SK-N-SH treated with all-trans-retinoic acid at 6 μM for 48 hours (cell line): ENCODE measurements at regions not wholly inside any gene's neighbourhood (a gene's known extent, or its start where the extent isn't known, plus 50 kb on each side); places are given as distances from the start of the nearest gene placed in this dataset.

Source experiments
- ATAC-seq: fragments of 200-7000 bp; cut with Tn5 transposase; 3 replicates; pipeline ENCODE4 v1.9.1; 2020; ENCODE audit warnings: mild to moderate bottlenecking, moderate library complexity
- ARNTL ChIP-seq: fragments of 450-650 bp; formaldehyde crosslinking; IDR thresholded peaks from 2 replicates; pipeline ENCODE4 v1.5.0; 2020; ENCODE audit warnings: low read depth, mild to moderate bottlenecking, moderate library complexity, borderline replicate concordance
- BACH2 ChIP-seq: fragments of 250-450 bp; sonication (Bioruptor Pico); IDR thresholded peaks from 2 replicates; pipeline ENCODE4 v1.9.0; 2021; ENCODE audit warnings: mild to moderate bottlenecking, borderline replicate concordance
- CSDC2 ChIP-seq: fragments of 250-450 bp; sonication (Bioruptor Pico); IDR thresholded peaks from 2 replicates; pipeline ENCODE4 v1.5.0; 2020; ENCODE audit warnings: mild to moderate bottlenecking, moderate library complexity
- CSRNP3 ChIP-seq: fragments of 250-450 bp; sonication (Bioruptor Pico); IDR thresholded peaks from 2 replicates; pipeline ENCODE4 v1.5.1; 2021; ENCODE audit warnings: mild to moderate bottlenecking, moderate library complexity
- ESRRG ChIP-seq: fragments of 250-450 bp; sonication (Bioruptor Pico); IDR thresholded peaks from 2 replicates; pipeline ENCODE4 v1.6.1; 2021; ENCODE audit warnings: mild to moderate bottlenecking
- GLIS3 ChIP-seq: fragments of 250-450 bp; sonication (Bioruptor Pico); IDR thresholded peaks from 2 replicates; pipeline ENCODE4 v1.5.0; 2020; ENCODE audit warnings: mild to moderate bottlenecking, moderate library complexity
- ISL1 ChIP-seq: fragments of 250-450 bp; sonication (Bioruptor Pico); IDR thresholded peaks from 2 replicates; pipeline ENCODE4 v2.1.2; 2022; ENCODE audit warnings: mild to moderate bottlenecking, moderate library complexity
- OSR1 ChIP-seq: fragments of 250-450 bp; sonication (Bioruptor Pico); IDR thresholded peaks from 2 replicates; pipeline ENCODE4 v1.8.0; 2022; ENCODE audit warnings: moderate library complexity, mild to moderate bottlenecking, inconsistent platforms
- PPARA ChIP-seq: fragments of 250-450 bp; sonication (Bioruptor Pico); IDR thresholded peaks from 2 replicates; pipeline ENCODE4 v1.5.0; 2020; ENCODE audit warnings: mild to moderate bottlenecking, borderline replicate concordance
- RARB ChIP-seq: fragments of 250-450 bp; sonication (Bioruptor Pico); IDR thresholded peaks from 2 replicates; pipeline ENCODE4 v1.8.0; 2021; ENCODE audit warnings: mild to moderate bottlenecking, moderate library complexity
- SNAI2 ChIP-seq: fragments of 250-450 bp; sonication (Bioruptor Pico); IDR thresholded peaks from 2 replicates; pipeline ENCODE4 v1.5.0; 2020; ENCODE audit warnings: mild to moderate bottlenecking, moderate library complexity
- TCF4 ChIP-seq: fragments of 250-450 bp; sonication (Bioruptor Pico); IDR thresholded peaks from 2 replicates; pipeline ENCODE4 v1.8.0; 2021; ENCODE audit warnings: mild to moderate bottlenecking, moderate library complexity, borderline replicate concordance
- TOX ChIP-seq: fragments of 250-450 bp; sonication (Bioruptor Pico); IDR thresholded peaks from 2 replicates; pipeline ENCODE4 v1.8.0; 2021; ENCODE audit warnings: mild to moderate bottlenecking, moderate library complexity, borderline replicate concordance
- ZC3H10 ChIP-seq: fragments of 250-450 bp; sonication (Bioruptor Pico); IDR thresholded peaks from 2 replicates; pipeline ENCODE4 v1.5.1; 2021; ENCODE audit warnings: mild to moderate bottlenecking, moderate library complexity
- ZFP3 ChIP-seq: fragments of 250-450 bp; sonication (Bioruptor Pico); IDR thresholded peaks from 2 replicates; pipeline ENCODE4 v1.5.0; 2020; ENCODE audit warnings: mild to moderate bottlenecking, moderate library complexity
- ZFP30 ChIP-seq: fragments of 450-650 bp; formaldehyde crosslinking; IDR thresholded peaks from 2 replicates; pipeline ENCODE4 v1.5.0; 2022; ENCODE audit warnings: mild to moderate bottlenecking, moderate library complexity
- ZNF565 ChIP-seq: fragments of 450-650 bp; formaldehyde crosslinking; conservative IDR thresholded peaks from 2 replicates; pipeline ENCODE4 v1.5.0; 2020; ENCODE audit warnings: low read depth, mild to moderate bottlenecking, moderate library complexity
- ZNF70 ChIP-seq: fragments of 450-650 bp; formaldehyde crosslinking; IDR thresholded peaks from 2 replicates; pipeline ENCODE4 v1.5.0; 2020; ENCODE audit warnings: mild to moderate bottlenecking, moderate library complexity
- ZNF8 ChIP-seq: fragments of 450-650 bp; formaldehyde crosslinking; IDR thresholded peaks from 2 replicates; pipeline ENCODE4 v1.5.0; 2020; ENCODE audit warnings: mild to moderate bottlenecking, moderate library complexity
- TF ChIP-seq, protein P1 (sequence below): fragments of 250-450 bp; sonication (Bioruptor Pico); IDR thresholded peaks from 2 replicates; pipeline ENCODE4 v1.8.0; 2021; ENCODE audit warnings: low read depth, mild to moderate bottlenecking, moderate library complexity, borderline replicate concordance
- TF ChIP-seq, protein P2 (sequence below): fragments of 250-450 bp; sonication (Bioruptor Pico); IDR thresholded peaks from 2 replicates; pipeline ENCODE4 v1.5.1; 2020; ENCODE audit warnings: low read depth, mild to moderate bottlenecking, moderate library complexity
- TF ChIP-seq, protein P3 (sequence below): fragments of 250-450 bp; sonication (Bioruptor Pico); IDR thresholded peaks from 2 replicates; pipeline ENCODE4 v1.5.0; 2020; ENCODE audit warnings: mild to moderate bottlenecking, moderate library complexity
- TF ChIP-seq, protein P4 (sequence below): fragments of 250-450 bp; sonication (Bioruptor Pico); IDR thresholded peaks from 2 replicates; pipeline ENCODE4 v1.8.0; 2020; ENCODE audit warnings: mild to moderate bottlenecking, moderate library complexity, borderline replicate concordance

GRCh38 chr10:2108496-2108895, 371.2 kb upstream of the ADARB2 start (continued):
- no peak for TF ChIP-seq ZNF8 (CRISPR knock-in tag)
- TF ChIP-seq OSR1 (CRISPR knock-in tag): no peak
- TF ChIP-seq, protein P1, sequence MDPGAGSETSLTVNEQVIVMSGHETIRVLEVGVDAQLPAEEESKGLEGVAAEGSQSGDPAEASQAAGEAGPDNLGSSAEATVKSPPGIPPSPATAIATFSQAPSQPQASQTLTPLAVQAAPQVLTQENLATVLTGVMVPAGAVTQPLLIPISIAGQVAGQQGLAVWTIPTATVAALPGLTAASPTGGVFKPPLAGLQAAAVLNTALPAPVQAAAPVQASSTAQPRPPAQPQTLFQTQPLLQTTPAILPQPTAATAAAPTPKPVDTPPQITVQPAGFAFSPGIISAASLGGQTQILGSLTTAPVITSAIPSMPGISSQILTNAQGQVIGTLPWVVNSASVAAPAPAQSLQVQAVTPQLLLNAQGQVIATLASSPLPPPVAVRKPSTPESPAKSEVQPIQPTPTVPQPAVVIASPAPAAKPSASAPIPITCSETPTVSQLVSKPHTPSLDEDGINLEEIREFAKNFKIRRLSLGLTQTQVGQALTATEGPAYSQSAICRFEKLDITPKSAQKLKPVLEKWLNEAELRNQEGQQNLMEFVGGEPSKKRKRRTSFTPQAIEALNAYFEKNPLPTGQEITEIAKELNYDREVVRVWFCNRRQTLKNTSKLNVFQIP (CRISPR knock-in tag): no peak
- TF ChIP-seq ZNF565: no peak
- no peak for TF ChIP-seq RARB (CRISPR knock-in tag)
- TF ChIP-seq ESRRG (CRISPR knock-in tag): no peak
- TF ChIP-seq TOX (CRISPR knock-in tag): no peak
- TF ChIP-seq ISL1 (CRISPR knock-in tag): no peak
- no peak for TF ChIP-seq ARNTL
- TF ChIP-seq ZFP3 (CRISPR knock-in tag): no peak
- no peak for TF ChIP-seq TCF4 (CRISPR knock-in tag)

GRCh38 chr10:2106641-2107040, 369.3 kb upstream of the ADARB2 start:
- no peak for ATAC-seq
- TF ChIP-seq ZFP30 (CRISPR knock-in tag) (no peak), GLIS3 (CRISPR knock-in tag) (no peak), TCF4 (CRISPR knock-in tag) (no peak), ARNTL (no peak), TOX (CRISPR knock-in tag) (no peak), SNAI2 (CRISPR knock-in tag) (no peak), ZNF70 (no peak), RARB (CRISPR knock-in tag) (no peak), PPARA (CRISPR knock-in tag) (no peak), ZC3H10 (no peak), ISL1 (CRISPR knock-in tag) (no peak), ZNF565 (no peak), CSDC2 (CRISPR knock-in tag) (no peak)
- TF ChIP-seq, protein P1 (CRISPR knock-in tag): no peak
- TF ChIP-seq, protein P2, sequence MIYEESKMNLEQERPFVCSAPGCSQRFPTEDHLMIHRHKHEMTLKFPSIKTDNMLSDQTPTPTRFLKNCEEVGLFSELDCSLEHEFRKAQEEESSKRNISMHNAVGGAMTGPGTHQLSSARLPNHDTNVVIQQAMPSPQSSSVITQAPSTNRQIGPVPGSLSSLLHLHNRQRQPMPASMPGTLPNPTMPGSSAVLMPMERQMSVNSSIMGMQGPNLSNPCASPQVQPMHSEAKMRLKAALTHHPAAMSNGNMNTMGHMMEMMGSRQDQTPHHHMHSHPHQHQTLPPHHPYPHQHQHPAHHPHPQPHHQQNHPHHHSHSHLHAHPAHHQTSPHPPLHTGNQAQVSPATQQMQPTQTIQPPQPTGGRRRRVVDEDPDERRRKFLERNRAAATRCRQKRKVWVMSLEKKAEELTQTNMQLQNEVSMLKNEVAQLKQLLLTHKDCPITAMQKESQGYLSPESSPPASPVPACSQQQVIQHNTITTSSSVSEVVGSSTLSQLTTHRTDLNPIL: no peak
- TF ChIP-seq, protein P3, sequence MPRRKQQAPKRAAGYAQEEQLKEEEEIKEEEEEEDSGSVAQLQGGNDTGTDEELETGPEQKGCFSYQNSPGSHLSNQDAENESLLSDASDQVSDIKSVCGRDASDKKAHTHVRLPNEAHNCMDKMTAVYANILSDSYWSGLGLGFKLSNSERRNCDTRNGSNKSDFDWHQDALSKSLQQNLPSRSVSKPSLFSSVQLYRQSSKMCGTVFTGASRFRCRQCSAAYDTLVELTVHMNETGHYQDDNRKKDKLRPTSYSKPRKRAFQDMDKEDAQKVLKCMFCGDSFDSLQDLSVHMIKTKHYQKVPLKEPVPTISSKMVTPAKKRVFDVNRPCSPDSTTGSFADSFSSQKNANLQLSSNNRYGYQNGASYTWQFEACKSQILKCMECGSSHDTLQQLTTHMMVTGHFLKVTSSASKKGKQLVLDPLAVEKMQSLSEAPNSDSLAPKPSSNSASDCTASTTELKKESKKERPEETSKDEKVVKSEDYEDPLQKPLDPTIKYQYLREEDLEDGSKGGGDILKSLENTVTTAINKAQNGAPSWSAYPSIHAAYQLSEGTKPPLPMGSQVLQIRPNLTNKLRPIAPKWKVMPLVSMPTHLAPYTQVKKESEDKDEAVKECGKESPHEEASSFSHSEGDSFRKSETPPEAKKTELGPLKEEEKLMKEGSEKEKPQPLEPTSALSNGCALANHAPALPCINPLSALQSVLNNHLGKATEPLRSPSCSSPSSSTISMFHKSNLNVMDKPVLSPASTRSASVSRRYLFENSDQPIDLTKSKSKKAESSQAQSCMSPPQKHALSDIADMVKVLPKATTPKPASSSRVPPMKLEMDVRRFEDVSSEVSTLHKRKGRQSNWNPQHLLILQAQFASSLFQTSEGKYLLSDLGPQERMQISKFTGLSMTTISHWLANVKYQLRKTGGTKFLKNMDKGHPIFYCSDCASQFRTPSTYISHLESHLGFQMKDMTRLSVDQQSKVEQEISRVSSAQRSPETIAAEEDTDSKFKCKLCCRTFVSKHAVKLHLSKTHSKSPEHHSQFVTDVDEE (CRISPR knock-in tag): no peak
- TF ChIP-seq, protein P4, sequence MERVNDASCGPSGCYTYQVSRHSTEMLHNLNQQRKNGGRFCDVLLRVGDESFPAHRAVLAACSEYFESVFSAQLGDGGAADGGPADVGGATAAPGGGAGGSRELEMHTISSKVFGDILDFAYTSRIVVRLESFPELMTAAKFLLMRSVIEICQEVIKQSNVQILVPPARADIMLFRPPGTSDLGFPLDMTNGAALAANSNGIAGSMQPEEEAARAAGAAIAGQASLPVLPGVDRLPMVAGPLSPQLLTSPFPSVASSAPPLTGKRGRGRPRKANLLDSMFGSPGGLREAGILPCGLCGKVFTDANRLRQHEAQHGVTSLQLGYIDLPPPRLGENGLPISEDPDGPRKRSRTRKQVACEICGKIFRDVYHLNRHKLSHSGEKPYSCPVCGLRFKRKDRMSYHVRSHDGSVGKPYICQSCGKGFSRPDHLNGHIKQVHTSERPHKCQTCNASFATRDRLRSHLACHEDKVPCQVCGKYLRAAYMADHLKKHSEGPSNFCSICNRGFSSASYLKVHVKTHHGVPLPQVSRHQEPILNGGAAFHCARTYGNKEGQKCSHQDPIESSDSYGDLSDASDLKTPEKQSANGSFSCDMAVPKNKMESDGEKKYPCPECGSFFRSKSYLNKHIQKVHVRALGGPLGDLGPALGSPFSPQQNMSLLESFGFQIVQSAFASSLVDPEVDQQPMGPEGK (CRISPR knock-in tag): no peak

DNA sequence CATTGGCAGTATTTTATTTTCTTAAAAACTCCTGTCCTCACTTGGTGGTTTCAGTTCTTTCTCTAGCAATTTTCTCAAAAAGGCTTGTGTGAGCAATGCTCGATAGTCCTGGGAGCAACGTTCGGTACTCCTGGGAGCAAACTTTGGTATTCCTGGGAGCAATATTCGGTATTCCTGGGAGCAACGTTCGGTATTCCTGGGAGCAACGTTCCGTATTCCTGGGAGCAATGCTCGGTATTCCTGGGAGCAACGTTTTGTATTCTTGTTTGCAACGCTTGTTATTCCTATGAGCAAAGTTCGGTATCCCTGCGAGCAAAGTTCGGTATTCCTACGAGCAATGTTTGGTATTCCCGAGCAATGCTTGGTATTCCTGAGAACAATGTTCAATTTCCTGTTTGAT, 362.0 kb upstream of the ADARB2 start:
- no peak for ATAC-seq
- TF ChIP-seq TCF4 (CRISPR knock-in tag) (no peak), GLIS3 (CRISPR knock-in tag) (no peak), RARB (CRISPR knock-in tag) (no peak), ZC3H10 (no peak), ISL1 (CRISPR knock-in tag) (no peak), PPARA (CRISPR knock-in tag) (no peak), ZNF70 (no peak), ZFP3 (CRISPR knock-in tag) (no peak), SNAI2 (CRISPR knock-in tag) (no peak), BACH2 (CRISPR knock-in tag) (no peak), ARNTL (no peak), TOX (CRISPR knock-in tag) (no peak), ZNF8 (CRISPR knock-in tag) (no peak), ESRRG (CRISPR knock-in tag) (no peak), OSR1 (CRISPR knock-in tag) (no peak), ZFP30 (CRISPR knock-in tag) (no peak), CSRNP3 (no peak)
- TF ChIP-seq, protein P2: no peak
- TF ChIP-seq, protein P1 (CRISPR knock-in tag): no peak
